GM12872 (cell line): ENCODE measurements at regions not wholly inside any gene's neighbourhood (a gene's known extent, or its start where the extent isn't known, plus 50 kb on each side); places are given as distances from the start of the nearest gene placed in this dataset.

Source experiments
- CTCF ChIP-seq: IDR thresholded peaks from 3 replicates; pipeline ENCODE4 v1.5.1; 2011; ENCODE audit warnings: low read depth, mild to moderate bottlenecking, low read length, moderate library complexity; ENCODE audit not compliant: insufficient read depth

- no peak for TF ChIP-seq CTCF
These were observed 199.2 kb upstream of the EPHA4 start for GRCh38 chr2:221771297-221771696.

GRCh38 chr2:221767106-221768012 is 195.3 kb upstream of the EPHA4 start:
- TF ChIP-seq CTCF = no peak

- TF ChIP-seq CTCF = no peak
These were observed 190.4 kb upstream of the EPHA4 start for GRCh38 chr2:221762496-221762895.

- TF ChIP-seq CTCF = no peak
These were observed 189.2 kb upstream of the EPHA4 start for GRCh38 chr2:221761260-221761659.

- TF ChIP-seq CTCF = no peak
These were observed 186.0 kb upstream of the EPHA4 start for GRCh38 chr2:221758076-221758475.

GRCh38 chr2:221753401-221753800 is 181.3 kb upstream of the EPHA4 start:
- no peak for TF ChIP-seq CTCF

- TF ChIP-seq CTCF = no peak
These were observed 180.7 kb upstream of the EPHA4 start for GRCh38 chr2:221752781-221753180.
